ENCODE measurements at regions not wholly inside any gene's neighbourhood (a gene's known extent, or its start where the extent isn't known, plus 50 kb on each side); places are given as distances from the start of the nearest gene placed in this dataset.

GRCh38 chr5:144944936-144945335 is 774.3 kb downstream of the KCTD16 start:
- no peaks in the 10 kb centered on the region for H3K4me1 Mint-ChIP-seq (ENCODE audit: low read depth)
- no peak for DNase-seq
- no peaks in the 10 kb centered on the region for H3K27me3 Mint-ChIP-seq

GRCh38 chr5:144941004-144941403 is 770.3 kb downstream of the KCTD16 start:
- no peak overlapping the region for H3K4me3 Mint-ChIP-seq
- H3K27ac Mint-ChIP-seq, result no peak overlapping the region
- H3K4me1 Mint-ChIP-seq (ENCODE audit: low read depth), result no peaks in the 10 kb centered on the region
- no peaks in the 10 kb centered on the region for H3K36me3 Mint-ChIP-seq (ENCODE audit: low read depth)
- no peak for DNase-seq
- peaks cover 10% of the 10 kb centered on the region for H3K9me3 Mint-ChIP-seq
- no peaks in the 10 kb centered on the region for H3K27me3 Mint-ChIP-seq

More at GRCh38 chr5:144944936-144945335, 774.3 kb downstream of the KCTD16 start:
- H3K4me3 Mint-ChIP-seq, result no peak overlapping the region
- no peaks in the 10 kb centered on the region for H3K36me3 Mint-ChIP-seq (ENCODE audit: low read depth)
- H3K27ac Mint-ChIP-seq, result no peak overlapping the region
- H3K9me3 Mint-ChIP-seq, result peaks cover 3% of the 10 kb centered on the region

DNA sequence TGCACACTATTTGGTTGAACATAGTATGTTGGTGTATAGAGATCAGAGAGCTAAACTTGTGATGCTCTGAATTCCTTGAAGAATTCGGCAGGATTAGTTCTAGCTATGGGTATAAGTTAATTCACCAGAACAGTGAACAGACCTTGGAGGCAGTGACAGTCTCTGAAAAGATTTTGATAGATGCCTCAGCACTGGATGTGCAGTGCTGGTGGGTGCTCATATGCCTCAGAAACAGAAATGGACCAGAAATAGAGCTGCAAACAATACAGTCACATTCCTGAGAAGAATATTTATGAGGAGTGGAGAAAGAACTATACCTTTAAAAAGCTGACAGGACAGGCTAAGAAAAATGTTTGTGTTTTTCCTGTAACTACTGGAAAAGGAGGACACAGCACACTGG is 747.7 kb downstream of the KCTD16 start:
- Mint-ChIP-seq H3K27me3 (no peaks in the 10 kb centered on the region), H3K4me3 (no peak overlapping the region), H3K36me3 (ENCODE audit: low read depth) (no peaks in the 10 kb centered on the region), H3K9me3 (peaks cover 8% of the 10 kb centered on the region), H3K4me1 (ENCODE audit: low read depth) (no peaks in the 10 kb centered on the region), H3K27ac (no peak overlapping the region)
- DNase-seq, result no peak

DNA sequence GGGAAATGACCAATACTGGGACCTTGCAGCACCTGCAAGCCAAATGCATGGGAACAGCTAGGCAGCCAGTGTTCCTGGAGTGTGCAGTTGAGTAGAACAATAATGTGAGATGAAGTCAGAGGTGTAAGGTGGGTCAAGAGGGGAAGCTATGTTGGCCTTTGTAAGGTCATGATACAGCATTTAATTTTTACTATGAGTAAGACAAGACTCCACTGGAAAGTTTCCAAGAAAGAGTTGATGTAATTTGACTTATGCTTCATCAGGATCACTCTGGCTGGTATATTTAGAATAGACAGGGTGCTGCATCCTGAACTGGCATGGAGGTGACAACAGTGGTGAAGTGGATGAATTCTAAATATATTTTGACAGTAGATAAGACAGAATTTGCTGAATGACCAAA is 744.8 kb downstream of the KCTD16 start:
- peaks cover 16% of the 10 kb centered on the region for H3K9me3 Mint-ChIP-seq
- H3K27me3 Mint-ChIP-seq, result no peaks in the 10 kb centered on the region
- H3K27ac Mint-ChIP-seq, result no peak overlapping the region
- H3K36me3 Mint-ChIP-seq (ENCODE audit: low read depth), result no peaks in the 10 kb centered on the region
- no peaks in the 10 kb centered on the region for H3K4me1 Mint-ChIP-seq (ENCODE audit: low read depth)
- DNase-seq, result no peak
- H3K4me3 Mint-ChIP-seq, result no peak overlapping the region

- H3K4me3 Mint-ChIP-seq, result no peak overlapping the region
- H3K27me3 Mint-ChIP-seq, result no peaks in the 10 kb centered on the region
- no peaks in the 10 kb centered on the region for H3K36me3 Mint-ChIP-seq (ENCODE audit: low read depth)
- DNase-seq, result no peak
- H3K9me3 Mint-ChIP-seq, result peaks cover 24% of the 10 kb centered on the region
- no peak overlapping the region for H3K27ac Mint-ChIP-seq
- H3K4me1 Mint-ChIP-seq (ENCODE audit: low read depth), result no peaks in the 10 kb centered on the region
Observed at GRCh38 chr5:144913661-144914060, 743.0 kb downstream of the KCTD16 start.

DNA sequence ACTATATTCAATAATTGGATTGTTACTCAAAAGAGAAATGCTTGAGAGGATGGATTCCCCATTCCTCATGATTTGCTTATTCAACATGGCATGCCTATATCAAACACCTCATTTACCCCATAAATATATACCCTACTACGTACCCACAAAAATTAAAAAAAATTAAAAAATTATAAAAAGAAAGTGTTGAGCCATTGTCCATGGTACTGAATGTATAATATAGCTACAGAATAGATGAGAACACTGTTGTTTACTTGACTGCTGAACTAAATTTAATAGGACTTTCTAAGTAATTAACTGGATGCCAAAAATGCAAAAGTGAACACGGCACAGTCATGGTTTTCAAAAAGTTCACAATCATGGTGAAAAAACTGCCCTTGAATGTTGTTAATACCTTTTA is 725.8 kb downstream of the KCTD16 start:
- H3K4me3 Mint-ChIP-seq, result no peak overlapping the region
- no peaks in the 10 kb centered on the region for H3K36me3 Mint-ChIP-seq (ENCODE audit: low read depth)
- DNase-seq, result no peak
- peaks cover 12% of the 10 kb centered on the region for H3K9me3 Mint-ChIP-seq
- H3K27ac Mint-ChIP-seq, result no peak overlapping the region
- H3K27me3 Mint-ChIP-seq, result no peaks in the 10 kb centered on the region
- no peaks in the 10 kb centered on the region for H3K4me1 Mint-ChIP-seq (ENCODE audit: low read depth)

DNA sequence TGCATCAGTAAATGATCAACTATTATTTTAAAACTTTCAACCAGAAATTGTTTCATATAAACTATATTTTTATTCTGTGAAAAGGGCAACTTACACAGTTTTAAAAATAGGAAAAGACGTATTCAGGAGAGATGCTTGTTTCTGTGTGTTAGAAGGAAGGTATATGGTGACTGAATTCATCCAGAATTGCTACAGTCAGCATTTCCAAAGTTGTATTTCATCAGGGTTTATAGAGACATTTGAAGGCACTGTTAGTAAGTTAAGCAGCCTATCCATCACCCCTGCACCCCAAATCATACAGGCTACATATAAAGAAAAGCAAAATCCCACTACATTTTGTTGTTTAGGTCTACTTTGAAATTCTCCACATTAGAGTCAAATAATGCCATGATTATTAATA is 716.0 kb downstream of the KCTD16 start:
- H3K27ac Mint-ChIP-seq, result no peak overlapping the region
- H3K4me3 Mint-ChIP-seq, result no peak overlapping the region
- H3K27me3 Mint-ChIP-seq, result no peaks in the 10 kb centered on the region
- H3K36me3 Mint-ChIP-seq (ENCODE audit: low read depth), result no peaks in the 10 kb centered on the region
- DNase-seq, result no peak
- H3K4me1 Mint-ChIP-seq (ENCODE audit: low read depth), result no peaks in the 10 kb centered on the region
- H3K9me3 Mint-ChIP-seq, result peaks cover 13% of the 10 kb centered on the region

GRCh38 chr5:144882739-144883283 is 712.1 kb downstream of the KCTD16 start:
- peaks cover 5% of the 10 kb centered on the region for H3K9me3 Mint-ChIP-seq
- H3K36me3 Mint-ChIP-seq (ENCODE audit: low read depth), result no peaks in the 10 kb centered on the region
- no peaks in the 10 kb centered on the region for H3K4me1 Mint-ChIP-seq (ENCODE audit: low read depth)
- no peaks in the 10 kb centered on the region for H3K27me3 Mint-ChIP-seq
- no peak for DNase-seq
- H3K27ac Mint-ChIP-seq, result no peak overlapping the region
- H3K4me3 Mint-ChIP-seq, result no peak overlapping the region

GRCh38 chr5:144880513-144880912 is 709.8 kb downstream of the KCTD16 start:
- Mint-ChIP-seq H3K4me3 (no peak overlapping the region), H3K27ac (no peak overlapping the region), H3K4me1 (ENCODE audit: low read depth) (no peaks in the 10 kb centered on the region), H3K27me3 (no peaks in the 10 kb centered on the region), H3K9me3 (peaks cover 9% of the 10 kb centered on the region), H3K36me3 (ENCODE audit: low read depth) (no peaks in the 10 kb centered on the region)
- no peak for DNase-seq

- no peak overlapping the region for H3K27ac Mint-ChIP-seq
- H3K4me3 Mint-ChIP-seq, result no peak overlapping the region
- H3K27me3 Mint-ChIP-seq, result no peaks in the 10 kb centered on the region
- no peaks in the 10 kb centered on the region for H3K36me3 Mint-ChIP-seq (ENCODE audit: low read depth)
- peaks cover 11% of the 10 kb centered on the region for H3K9me3 Mint-ChIP-seq
- H3K4me1 Mint-ChIP-seq (ENCODE audit: low read depth), result no peaks in the 10 kb centered on the region
- DNase-seq, result no peak
Observed at GRCh38 chr5:144876990-144877389, 706.3 kb downstream of the KCTD16 start.

GRCh38 chr5:144873076-144873475 is 702.4 kb downstream of the KCTD16 start:
- no peak for DNase-seq
- Mint-ChIP-seq H3K4me3 (no peak overlapping the region), H3K4me1 (ENCODE audit: low read depth) (no peaks in the 10 kb centered on the region), H3K9me3 (peaks cover 11% of the 10 kb centered on the region), H3K36me3 (ENCODE audit: low read depth) (no peaks in the 10 kb centered on the region), H3K27me3 (no peaks in the 10 kb centered on the region), H3K27ac (no peak overlapping the region)

DNA sequence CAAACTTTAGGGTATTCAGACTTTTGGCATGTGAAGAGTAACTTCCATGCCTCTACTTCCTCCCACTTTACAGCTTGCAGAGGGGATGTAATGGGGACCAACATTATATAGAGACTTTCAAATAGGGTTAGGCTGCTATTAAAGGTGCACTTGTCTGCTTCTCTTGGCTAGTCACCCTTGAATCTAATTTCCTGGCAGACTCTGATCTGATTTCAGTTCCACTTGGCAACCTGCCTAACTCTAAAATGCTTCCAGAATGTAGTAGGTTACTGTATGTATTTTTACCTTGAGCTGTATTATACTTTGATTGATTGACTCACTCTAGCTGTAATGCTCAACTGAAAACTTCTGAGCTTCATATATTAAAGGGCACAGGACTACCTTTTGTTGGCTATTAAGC is 693.4 kb downstream of the KCTD16 start:
- DNase-seq, result no peak
- H3K27ac Mint-ChIP-seq, result no peak overlapping the region
- H3K27me3 Mint-ChIP-seq, result no peaks in the 10 kb centered on the region
- peaks cover 17% of the 10 kb centered on the region for H3K9me3 Mint-ChIP-seq
- no peaks in the 10 kb centered on the region for H3K36me3 Mint-ChIP-seq (ENCODE audit: low read depth)
- no peak overlapping the region for H3K4me3 Mint-ChIP-seq
- H3K4me1 Mint-ChIP-seq (ENCODE audit: low read depth), result no peaks in the 10 kb centered on the region

- H3K4me3 Mint-ChIP-seq, result no peak overlapping the region
- DNase-seq, result no peak
Observed at GRCh38 chr5:144857454-144857853, 686.8 kb downstream of the KCTD16 start.

GRCh38 chr5:144844086-144844485 is 673.4 kb downstream of the KCTD16 start:
- Mint-ChIP-seq H3K27me3 (no peaks in the 10 kb centered on the region), H3K9me3 (peaks cover 16% of the 10 kb centered on the region), H3K27ac (no peak overlapping the region), H3K36me3 (ENCODE audit: low read depth) (no peaks in the 10 kb centered on the region), H3K4me1 (ENCODE audit: low read depth) (no peaks in the 10 kb centered on the region), H3K4me3 (no peak overlapping the region)
- no peak for DNase-seq

More at GRCh38 chr5:144857454-144857853, 686.8 kb downstream of the KCTD16 start:
- Mint-ChIP-seq H3K27ac (no peak overlapping the region), H3K9me3 (peaks cover 11% of the 10 kb centered on the region), H3K4me1 (ENCODE audit: low read depth) (no peaks in the 10 kb centered on the region), H3K36me3 (ENCODE audit: low read depth) (no peaks in the 10 kb centered on the region), H3K27me3 (no peaks in the 10 kb centered on the region)

- DNase-seq, result no peak
- Mint-ChIP-seq H3K4me1 (ENCODE audit: low read depth) (no peaks in the 10 kb centered on the region), H3K4me3 (no peak overlapping the region), H3K9me3 (peaks cover 9% of the 10 kb centered on the region), H3K27me3 (no peaks in the 10 kb centered on the region), H3K27ac (no peak overlapping the region), H3K36me3 (ENCODE audit: low read depth) (no peaks in the 10 kb centered on the region)
Observed at GRCh38 chr5:144832416-144832815, 661.7 kb downstream of the KCTD16 start.

- DNase-seq, result no peak
- H3K27me3 Mint-ChIP-seq, result no peaks in the 10 kb centered on the region
- no peak overlapping the region for H3K4me3 Mint-ChIP-seq
- peaks cover 9% of the 10 kb centered on the region for H3K9me3 Mint-ChIP-seq
- no peaks in the 10 kb centered on the region for H3K36me3 Mint-ChIP-seq (ENCODE audit: low read depth)
- H3K4me1 Mint-ChIP-seq (ENCODE audit: low read depth), result no peaks in the 10 kb centered on the region
- no peak overlapping the region for H3K27ac Mint-ChIP-seq
Observed at GRCh38 chr5:144831650-144832049, 661.0 kb downstream of the KCTD16 start.
